NCI-H524 (cell line): ENCODE measurements at regions not wholly inside any gene's neighbourhood (a gene's known extent, or its start where the extent isn't known, plus 50 kb on each side); places are given as distances from the start of the nearest gene placed in this dataset.
"Not testable (repeated sequence)": the region's sequence is repeated elsewhere in the genome, so short reads cannot be mapped to it uniquely, and the experiment has no call there.

Source experiments
- DNase-seq, 2 experiments: peaks; one replicate each; lab custom pipeline; 2025; lab: John Stamatoyannopoulos, UW

- DNase-seq: no peak
Measured at GRCh38 chr20:57973886-57974285, 254.6 kb downstream of the ANKRD60 start.

- not testable (repeated sequence) for DNase-seq
Measured at GRCh38 chr20:57971583-57971982, 256.9 kb downstream of the ANKRD60 start.

DNA sequence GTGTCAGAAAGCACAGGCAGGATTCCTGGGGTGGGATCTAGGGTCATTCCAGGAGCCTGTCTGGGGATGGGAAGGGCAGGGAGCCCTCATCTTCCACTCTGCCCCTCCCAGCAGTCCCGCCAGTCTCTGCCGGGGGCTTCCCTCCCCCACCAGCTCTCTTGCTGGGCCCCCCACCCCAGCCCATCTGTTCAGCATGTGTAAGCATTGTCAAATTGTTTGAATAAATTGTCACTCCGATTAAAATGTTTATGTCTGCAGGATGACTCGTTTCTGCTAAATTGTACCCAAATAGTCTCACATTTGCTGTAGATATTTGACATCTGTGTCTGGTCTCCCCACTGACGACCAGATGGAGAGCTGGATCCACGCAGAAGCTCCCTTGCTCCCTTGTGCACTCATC lies 257.6 kb downstream of the ANKRD60 start:
- DNase-seq: peak in 1 of 2 experiments; percentile 19

DNA sequence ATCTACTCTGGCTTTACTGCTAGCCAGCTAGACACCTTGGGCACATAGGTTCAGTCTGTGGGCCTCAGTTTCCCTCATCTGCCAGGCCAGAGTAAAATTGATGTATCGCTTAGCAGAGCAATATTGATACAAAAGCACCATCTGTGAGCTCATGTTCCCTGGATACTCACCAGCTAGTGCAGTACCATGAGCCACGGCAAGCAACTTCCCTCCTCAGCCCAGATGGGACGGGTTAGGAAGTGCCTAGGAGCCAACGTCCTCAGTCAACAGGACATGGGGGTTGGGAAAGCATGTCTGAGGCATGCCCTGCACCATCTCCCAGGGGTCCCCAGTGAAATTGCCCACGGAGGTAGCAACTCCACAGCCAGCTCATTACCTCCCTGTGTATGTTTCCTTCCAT lies 258.3 kb downstream of the ANKRD60 start:
- DNase-seq: no peak

- DNase-seq: no peak
Measured at GRCh38 chr20:57968120-57968519, 258.3 kb upstream of the PMEPA1 start.

DNA sequence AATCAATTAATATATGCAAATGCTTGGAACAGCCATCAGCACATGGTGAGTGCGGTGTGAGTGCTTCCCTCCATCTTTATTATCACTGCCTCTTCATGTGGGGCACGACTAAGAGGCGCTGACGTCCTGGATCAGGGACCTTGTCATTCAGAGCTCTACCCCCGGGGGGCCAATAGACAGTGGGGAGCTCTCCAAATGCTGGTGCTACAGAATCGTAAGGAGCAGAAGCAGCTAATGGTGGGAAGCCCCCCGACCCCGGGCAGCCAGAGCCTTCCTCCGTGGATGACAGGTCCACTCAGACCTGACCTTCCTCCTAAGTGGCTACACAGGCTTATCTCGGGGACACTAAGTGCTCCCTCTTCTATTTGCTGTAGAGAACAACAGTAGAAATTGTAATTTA lies 257.5 kb upstream of the PMEPA1 start:
- no peak for DNase-seq

GRCh38 chr20:57966620-57967019 lies 256.8 kb upstream of the PMEPA1 start:
- DNase-seq: no peak

DNA sequence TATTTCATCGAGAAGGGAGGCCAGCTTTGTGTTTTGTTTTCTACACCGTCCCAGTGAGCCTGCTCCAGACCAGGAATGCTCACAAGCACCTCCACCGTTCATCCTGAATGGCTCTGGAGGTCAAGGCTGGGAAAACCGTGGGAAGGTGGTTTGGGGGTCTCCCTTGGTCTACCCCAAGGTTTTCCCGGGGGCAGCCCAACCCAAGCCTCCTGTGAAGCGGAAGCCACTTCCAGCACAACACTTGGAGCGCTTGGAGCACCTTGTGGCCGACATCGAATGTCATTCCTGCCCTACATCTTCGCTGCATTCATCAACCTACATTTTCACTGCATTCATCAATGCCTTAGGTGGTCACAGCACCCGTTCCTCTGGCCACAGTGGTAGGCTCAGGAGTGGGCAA lies 255.6 kb upstream of the PMEPA1 start:
- DNase-seq: no peak

DNA sequence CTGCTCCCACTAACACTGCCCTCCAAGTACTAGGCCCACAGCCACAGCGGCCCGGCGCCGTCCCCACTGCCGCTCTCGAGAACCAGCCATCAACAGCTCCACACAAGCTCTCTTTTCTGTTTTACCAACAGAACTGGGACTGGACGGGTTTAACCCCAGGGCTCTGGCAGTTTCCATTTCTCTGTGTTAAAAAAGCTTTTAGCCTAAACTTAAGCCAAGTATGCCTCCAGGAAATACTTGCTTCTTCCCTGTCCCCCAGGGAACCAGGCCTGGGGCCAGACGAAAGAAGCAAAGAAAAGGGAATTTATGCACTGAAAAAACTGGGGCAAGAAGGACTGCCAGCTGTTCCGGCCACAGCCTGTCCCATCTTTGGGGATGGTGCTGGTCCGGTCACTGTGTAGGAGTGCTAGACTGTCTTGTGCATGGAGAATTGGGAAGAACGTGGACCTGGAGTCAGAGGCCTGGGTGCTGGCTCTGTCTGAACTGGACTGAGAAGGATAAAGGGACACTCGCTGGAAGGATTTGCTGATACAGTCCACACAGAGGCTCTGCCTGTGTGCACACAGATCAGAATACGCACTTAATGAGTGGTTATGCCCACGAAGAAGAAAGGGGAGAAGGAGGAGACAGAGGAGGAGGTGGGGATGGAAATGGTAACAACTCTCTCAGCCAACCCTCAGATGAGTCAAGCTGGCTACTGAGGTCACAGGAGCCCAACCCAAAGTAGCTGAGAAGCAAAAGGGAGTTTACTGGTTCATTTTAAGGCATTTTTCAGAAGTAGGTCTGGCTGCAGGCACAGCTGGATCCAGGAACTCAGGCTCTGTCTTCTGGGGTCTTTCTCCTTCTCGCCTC lies 254.4 kb upstream of the PMEPA1 start:
- DNase-seq: no peak

GRCh38 chr20:57960803-57961575 lies 251.2 kb upstream of the PMEPA1 start:
- no peak for DNase-seq

DNA sequence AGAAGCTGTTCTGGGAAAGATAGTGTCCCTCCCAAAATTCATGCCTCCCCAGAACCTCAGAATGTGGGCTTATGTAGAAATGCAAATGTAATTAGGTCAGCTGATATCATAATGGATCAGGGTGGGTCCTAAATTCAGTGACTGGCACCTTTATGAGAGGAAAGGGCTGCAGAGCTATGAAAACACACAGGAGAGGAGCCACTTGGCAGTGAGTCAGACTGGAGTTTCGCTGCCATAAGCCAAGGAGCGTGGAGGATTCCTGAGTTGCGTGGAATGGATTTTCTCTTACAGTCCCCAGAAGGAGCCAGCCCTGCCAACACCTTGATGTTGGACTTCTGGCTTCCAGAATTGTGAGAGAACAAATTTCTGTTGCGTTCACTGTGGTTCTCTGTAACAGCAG lies 249.8 kb upstream of the PMEPA1 start:
- no peak for DNase-seq

DNA sequence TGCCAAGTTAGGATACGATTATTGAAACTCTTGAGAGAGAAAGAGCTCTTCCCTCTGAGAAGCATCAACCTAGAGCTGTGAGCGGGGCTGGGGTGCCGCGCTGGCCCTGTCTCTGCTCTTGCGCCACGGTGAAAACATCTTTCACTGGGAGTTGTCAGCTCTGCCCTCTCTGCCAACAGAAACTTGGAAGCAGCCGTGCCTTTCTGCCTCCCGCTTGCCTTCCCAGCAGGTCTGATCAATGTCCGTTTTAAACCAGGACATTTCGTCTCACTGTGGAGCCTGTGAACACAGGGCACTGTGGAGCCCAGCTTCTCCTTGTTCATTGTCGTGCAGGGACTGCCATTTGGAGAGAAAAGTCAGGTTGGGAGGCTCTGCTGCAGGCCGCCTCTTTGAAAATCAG lies 249.2 kb upstream of the PMEPA1 start:
- no peak for DNase-seq

DNA sequence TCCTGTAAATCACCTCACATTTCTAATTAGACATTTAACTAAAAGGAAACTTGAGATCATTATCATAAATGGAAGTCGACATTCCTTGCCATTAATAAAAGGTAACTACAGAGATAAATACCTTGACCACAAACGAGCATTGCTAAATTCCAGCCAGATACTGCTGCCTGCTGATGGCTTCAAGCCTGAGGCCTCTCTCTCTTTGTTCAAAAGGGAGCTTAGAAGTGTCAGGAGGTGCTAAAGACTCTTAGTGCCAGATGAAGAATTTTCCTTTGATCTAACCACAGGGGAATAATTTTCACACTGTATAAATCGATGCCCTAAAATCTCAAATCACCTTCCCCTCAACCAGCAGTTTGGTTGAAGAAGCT lies 248.2 kb upstream of the PMEPA1 start:
- no peak for DNase-seq

- no peak for DNase-seq
Measured at GRCh38 chr20:57957411-57958049, 247.7 kb upstream of the PMEPA1 start.

DNA sequence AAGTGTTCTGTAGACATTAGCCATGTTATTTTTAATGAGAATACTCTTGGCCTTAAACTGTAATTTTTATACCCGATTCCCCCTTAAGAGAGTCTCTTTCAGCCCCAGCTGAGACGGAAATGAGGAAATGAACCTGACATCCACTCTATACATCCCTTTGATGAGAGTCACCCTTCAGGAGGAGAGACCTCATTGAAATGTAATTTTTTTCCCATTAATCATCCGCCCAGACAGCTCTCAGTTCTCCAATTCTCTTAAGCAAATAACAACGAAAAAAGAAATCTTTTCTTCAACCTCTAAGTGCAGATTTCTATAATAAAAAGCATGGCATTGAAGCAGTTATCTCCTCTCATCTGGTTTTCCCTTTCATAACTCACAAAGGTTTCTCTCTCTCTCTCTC lies 243.8 kb upstream of the PMEPA1 start:
- DNase-seq: no peak

GRCh38 chr20:57952136-57952535 lies 242.3 kb upstream of the PMEPA1 start:
- DNase-seq: no peak

DNA sequence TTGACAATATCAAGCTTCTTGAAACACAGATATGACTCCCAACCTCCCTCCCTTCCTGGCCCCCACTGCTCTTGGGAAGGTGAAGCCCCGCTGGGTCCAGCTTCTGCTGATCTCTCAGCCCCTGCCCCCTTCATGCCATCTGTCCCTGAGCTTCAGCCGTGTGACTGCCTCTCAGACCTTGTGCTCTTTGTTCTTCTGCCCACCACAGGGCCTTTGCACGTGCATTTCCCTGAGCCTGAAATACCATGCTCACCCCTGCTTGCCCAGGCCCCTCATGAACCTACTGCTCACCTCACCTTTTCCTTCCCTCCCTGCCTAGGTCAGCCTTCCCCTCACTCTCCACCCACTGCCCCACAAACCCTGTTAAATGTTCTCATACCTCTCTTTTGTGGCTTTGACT lies 241.7 kb upstream of the PMEPA1 start:
- no peak for DNase-seq

GRCh38 chr20:57950764-57951485 lies 241.1 kb upstream of the PMEPA1 start:
- DNase-seq: no peak

DNA sequence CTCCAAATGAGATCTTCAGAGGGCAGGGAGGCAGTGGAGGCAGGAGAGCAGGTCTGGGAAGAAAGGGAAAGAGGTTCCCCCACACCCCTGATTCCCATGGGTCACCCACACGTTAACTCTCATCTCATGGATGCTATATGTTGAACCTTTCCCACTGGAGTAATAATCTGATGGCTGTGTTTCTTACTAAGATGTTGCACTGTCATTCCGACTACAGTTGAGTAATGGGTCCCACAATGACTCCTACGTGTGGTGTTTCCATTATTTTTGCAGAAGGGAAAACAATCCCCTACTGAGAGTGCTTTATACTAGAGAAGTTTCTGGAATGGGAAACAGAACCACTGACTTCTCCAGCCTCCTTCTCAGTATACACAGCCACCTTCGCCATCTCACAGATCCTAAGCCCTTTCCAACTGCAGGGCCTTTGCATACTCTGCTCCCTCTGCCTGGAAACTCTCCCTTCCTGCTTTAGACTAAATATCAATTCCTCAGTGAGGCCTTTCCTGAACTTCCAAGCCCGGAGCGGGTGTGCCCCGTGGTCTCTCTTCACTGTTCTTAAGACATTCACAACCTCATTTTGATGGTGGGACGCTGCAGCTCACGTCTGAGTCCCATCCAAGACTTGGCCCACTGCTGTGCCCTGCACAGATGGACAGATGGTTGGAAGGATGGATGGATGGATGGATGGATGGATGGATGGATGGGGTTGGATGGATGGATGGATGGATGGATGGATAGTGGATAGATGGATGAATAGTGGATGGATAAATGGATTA lies 238.6 kb upstream of the PMEPA1 start:
- DNase-seq: no peak

DNA sequence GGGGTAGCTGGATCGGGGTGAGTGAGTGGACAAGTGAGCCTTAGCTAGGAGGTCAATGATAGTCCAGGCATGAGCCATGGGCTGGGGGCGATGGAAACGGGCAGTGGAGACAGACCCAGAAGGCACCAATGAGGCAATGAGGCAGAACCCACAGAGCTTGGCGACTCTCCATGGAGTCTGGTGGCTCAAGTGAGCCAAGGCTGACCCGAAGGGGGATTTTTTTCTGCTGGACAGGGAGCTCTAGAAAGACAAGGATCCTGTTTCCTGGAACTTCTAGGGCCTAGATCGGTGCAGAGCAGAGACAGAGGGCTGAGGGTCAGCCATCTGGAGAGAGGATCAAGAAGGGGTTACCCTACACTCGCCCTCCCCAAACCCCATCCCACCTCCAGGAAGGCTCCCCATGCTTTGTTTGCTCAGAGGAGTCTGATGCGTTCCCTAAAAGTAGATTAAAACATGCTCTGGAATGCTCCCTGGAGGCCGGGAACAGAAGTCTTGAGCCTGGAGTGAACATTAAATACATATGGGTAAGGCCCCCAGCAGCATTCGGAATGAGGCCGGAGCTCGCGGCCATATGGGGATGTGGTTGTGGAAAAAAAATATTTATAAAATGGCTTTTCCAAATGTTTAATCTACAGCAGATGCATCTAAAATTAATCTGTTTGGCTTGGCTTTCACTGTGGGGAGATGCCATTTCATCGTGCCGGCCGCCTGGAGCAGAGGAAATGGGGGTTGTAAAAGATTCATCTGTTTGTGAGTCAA lies 237.8 kb upstream of the PMEPA1 start:
- DNase-seq: no peak
